HG02759 (cell line): ENCODE measurements at regions not wholly inside any gene's neighbourhood (a gene's known extent, or its start where the extent isn't known, plus 50 kb on each side); places are given as distances from the start of the nearest gene placed in this dataset.
"Not testable (repeated sequence)": the region's sequence is repeated elsewhere in the genome, so short reads cannot be mapped to it uniquely, and the experiment has no call there.

Experiments
- ATAC-seq: cut with Tn5 transposase; IDR thresholded peaks from one replicate; pipeline ENCODE4 v1.9.1; 2021; ENCODE audit warnings: mild to moderate bottlenecking, moderate library complexity; ENCODE audit not compliant: unreplicated experiment

DNA sequence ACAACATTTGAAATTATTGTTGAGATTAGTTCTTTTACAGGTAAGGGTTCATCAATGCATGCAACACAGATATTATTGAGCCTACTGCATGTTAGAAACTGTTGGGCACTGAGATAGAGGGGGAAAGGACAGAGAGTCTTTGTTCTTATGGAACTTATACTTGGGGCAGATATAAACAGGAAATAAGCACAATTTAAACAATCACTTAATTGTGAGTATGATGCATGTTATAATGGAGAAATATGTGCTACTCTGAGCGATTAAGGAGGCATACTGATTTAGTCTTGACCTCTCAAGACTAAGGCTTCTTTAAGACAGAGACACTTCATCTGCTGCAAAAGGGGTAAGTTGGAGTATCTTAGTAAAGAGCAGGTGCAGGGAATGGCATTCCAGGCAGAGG, 593.3 kb downstream of the CCSER2 start:
- no peak for ATAC-seq

DNA sequence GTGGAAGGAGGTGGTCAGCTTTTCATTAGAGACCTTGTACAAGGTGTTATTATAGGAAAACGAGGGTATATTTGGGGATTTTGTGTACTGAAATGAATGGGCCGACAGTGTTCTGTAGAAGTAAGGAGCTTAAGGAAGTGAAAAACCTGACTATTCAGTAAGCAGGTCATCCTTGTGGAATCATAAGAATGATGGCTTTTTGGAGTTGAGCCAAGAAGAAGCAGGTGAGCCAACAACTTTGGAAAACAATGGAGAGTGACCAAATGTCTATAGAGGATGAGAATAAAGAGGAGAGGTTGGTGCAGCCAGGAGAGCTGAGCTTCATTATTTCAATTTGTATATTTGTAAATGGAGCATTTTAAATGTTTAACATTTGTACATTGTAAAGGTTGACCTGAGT, 595.7 kb downstream of the CCSER2 start:
- ATAC-seq = no peak

- no peak for ATAC-seq
These were observed 597.1 kb downstream of the CCSER2 start for GRCh38 chr10:84925495-84925894.

DNA sequence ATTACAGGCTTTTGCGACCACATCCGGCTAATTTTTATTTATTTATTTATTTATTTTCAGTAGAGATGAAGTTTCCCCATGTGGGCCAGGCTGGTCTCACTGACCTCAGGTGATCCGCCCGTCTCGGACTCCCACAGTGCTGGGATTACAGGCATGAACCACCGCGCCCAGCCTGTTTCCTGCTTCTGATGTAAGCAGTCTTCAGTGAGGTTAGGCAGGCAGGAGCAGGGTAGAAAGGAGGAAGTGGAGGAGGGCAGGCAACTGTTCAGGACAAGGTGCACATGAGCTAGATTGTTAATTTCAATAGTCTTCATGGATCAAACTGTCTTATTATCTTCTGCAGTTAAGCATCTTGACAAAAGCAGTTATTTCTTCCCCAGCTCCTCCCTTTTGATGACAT, 605.0 kb downstream of the CCSER2 start:
- no peak for ATAC-seq

DNA sequence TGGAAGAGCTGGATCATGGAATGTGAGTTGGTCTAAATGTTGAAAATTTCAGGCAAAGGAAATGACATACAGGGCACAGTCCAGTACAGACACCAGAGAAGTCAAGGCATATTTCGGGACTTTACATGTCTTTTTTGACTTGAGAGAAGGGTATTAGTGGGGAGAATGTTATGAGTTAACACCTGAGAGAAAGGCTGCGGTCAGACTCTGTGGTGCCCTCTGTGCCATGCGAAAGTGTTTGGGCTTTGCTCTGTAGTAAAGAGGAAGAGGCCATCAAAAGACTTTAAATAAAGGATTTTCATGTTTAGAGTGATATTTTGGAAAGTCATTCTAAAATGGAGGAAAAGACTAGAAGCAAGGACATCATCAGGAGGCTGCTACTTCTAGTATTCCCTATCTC, 607.4 kb downstream of the CCSER2 start:
- ATAC-seq = no peak

GRCh38 chr10:84938117-84938905, 609.9 kb downstream of the CCSER2 start:
- ATAC-seq = no peak

DNA sequence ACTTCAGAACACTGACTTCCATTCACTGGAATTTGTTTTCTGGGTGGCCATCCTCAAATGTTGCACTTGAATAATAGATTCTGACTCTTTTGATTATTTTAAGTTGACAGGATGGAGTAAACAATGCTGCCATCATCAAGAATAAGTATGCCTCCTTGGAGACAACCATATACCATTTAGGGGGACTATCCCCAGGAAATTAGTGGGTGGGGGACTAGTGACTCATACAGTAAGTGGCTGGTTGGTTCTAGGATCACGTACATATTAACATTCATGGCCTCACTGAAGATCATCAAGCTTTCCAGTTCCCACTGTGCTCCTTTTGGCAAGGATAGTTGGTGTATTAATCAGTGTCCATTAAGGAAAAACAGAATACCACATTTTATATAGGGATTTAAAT, 615.2 kb downstream of the CCSER2 start:
- no peak for ATAC-seq

GRCh38 chr10:84944187-84944586, 615.8 kb downstream of the CCSER2 start:
- no peak for ATAC-seq

GRCh38 chr10:84945791-84946190, 617.4 kb downstream of the CCSER2 start:
- ATAC-seq = no peak

DNA sequence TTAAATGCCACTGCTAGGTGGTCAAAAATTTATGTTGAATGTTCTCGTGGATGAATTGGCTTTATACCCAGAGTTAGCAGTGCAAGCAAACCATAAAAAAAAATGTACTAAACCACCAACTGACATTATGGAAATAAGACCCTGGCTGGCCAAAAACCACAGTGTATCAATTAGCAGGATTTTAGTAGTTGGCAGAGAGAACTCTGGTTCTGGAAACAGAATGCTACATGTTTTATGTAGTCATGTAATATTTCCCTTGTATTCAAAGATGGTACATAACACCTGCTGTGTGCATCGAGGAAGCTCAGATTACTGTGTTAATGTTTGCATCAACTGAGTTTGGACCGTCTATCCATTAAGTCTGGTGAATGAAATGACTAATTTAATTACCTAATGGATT, 618.5 kb downstream of the CCSER2 start:
- ATAC-seq = no peak

GRCh38 chr10:84948644-84949043, 620.3 kb downstream of the CCSER2 start:
- ATAC-seq = no peak

DNA sequence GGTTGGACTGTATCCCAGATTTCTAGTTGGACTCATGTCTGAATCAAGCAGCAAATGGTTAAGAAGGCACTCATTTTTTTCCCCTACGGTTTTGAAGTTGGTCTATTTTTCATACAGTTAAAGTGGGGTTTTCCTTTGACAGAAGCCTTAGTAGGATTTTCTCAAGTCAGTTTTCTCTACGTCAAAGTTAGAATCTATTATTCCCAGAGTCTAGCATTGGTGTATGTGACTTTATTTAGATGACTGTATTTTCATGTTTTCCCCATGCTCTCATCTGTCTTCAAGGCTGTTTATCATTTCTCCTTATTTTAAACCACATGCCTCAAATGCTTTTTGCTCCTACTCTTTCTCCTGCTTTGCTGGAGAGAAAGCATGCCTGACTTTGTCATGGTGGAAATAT, 623.2 kb downstream of the CCSER2 start:
- ATAC-seq = no peak

DNA sequence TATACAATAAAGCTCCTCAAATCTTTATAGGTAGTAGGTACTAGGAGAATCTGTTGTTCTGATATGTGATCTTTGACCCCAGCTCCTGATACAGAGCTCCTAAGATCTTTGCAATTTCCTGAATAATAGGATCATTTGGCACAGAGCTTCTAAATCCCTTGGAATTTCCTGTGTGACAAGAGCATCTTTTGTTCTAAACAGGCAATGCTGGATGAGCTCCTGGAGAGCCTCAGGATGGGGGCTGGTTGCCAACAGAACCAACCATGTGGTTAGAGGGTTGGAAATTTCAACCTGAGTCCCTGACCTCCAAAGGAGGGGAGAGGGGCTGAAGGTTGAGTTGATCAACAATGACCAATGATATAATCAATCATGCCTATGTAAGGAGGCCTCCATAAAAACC, 629.0 kb downstream of the CCSER2 start:
- no peak for ATAC-seq

DNA sequence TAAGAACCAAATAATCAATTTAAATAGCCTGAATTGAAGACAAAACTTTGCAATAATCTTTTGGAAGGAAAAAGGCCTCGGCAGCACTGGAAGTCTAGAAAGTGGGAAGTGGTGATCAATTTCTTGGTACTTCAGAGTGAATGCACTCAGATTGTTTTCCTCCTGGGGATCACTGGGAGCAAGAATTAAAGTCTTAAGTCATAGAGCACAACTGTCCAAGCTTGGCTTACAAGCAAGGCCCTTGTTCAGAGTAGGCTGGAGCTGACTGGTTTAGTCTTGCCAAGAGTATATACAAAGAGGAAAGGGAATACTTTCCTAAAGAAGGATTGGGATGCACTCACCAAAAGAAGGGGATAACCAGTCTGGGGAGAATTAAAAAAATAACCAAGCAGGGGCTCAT, 637.1 kb downstream of the CCSER2 start:
- ATAC-seq = no peak

GRCh38 chr10:84966708-84967441, 638.5 kb downstream of the CCSER2 start:
- no peak for ATAC-seq

DNA sequence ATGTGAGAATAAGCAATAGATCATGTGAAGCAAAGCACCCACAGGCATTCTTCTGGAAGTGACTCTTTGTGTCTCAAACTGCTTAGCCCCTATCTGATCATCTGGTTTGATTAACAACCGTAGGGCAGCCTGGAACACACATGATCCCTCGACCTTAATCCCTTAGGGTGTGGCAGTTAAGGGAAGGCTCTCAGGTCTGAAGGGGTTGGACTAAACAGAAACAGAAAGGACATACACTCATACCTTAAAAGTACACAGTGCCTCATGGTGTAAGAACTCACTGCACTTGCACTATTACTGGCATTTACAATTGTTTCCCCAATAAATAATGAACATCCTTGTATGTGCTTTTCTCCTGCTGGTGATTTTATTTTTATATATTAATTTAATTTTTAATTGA, 640.9 kb downstream of the CCSER2 start:
- ATAC-seq = not testable (repeated sequence)

- ATAC-seq = no peak
These were observed 658.6 kb downstream of the CCSER2 start for GRCh38 chr10:84987039-84987438.

GRCh38 chr10:84988011-84988410, 659.6 kb downstream of the CCSER2 start:
- ATAC-seq = no peak

DNA sequence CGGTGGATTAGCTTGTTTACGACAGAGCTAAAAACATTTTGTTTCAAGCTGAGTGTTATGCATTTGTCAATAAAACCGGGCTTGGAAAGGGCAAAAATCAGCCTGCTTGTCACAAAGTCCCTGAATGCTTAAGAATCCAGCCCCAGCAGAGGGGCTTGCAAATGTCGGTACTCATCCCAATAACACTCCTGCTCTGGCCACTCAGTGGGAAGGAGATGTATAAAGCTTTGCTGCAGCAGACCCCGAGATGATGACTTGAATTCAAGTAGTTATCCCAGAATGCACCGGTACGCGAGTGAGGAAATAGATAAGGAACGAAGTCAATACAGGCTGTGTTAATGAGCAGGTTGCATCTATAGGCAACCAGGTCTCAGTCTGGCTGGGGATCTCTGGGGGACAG, 662.3 kb downstream of the CCSER2 start:
- no peak for ATAC-seq

DNA sequence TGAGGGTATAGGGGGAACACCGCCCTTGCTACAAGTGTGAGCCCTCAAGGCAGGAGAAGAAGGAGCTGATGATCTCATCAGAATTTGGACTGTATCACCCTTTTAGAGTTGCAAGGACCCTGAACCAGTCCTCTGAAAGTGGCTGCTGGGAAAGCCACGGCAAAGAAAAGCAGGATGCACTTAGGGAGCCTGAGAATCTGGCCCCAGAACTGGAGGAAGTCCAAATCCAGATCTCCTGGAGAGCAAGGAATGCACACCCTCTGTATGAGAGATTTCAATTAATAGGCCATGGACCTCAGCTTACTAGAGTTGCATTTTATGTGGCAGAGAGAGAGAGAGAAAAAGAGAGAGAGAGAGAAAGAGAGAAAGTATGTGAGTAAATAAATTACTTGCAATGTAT, 662.9 kb downstream of the CCSER2 start:
- ATAC-seq = no peak

GRCh38 chr10:84993251-84994035, 665.1 kb downstream of the CCSER2 start:
- no peak for ATAC-seq

DNA sequence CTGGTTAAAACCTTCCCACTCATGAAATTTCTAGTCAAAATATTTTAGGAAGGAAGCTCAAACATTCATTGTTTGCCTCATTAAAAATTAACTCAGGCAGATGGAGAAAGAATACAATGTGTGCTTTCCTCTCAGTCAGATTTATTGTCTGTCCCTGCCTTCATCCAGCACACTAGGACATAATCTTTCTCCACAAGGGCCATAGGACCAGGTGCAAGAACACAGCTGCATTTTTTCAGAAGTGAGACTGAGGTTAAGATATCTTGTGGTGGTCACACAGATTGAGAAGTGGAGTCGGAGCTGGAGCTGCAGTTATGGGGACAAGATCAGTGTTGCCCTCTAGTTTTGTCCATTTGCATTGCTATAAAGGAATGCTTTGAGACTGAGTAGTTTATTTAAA, 666.3 kb downstream of the CCSER2 start:
- ATAC-seq = no peak
